Superior temporal gyrus (tissue), 1 donor: ENCODE measurements at regions not wholly inside any gene's neighbourhood (a gene's known extent, or its start where the extent isn't known, plus 50 kb on each side); places are given as distances from the start of the nearest gene placed in this dataset.
"Not testable (repeated sequence)": the region's sequence is repeated elsewhere in the genome, so short reads cannot be mapped to it uniquely, and the experiment has no call there.

Source experiments
- DNase-seq: peaks from one replicate; pipeline ENCODE4 v3.0.0-alpha.2; 2016; ENCODE audit errors: extremely low spot score

GRCh38 chr5:153367466-153367865 is 123.0 kb upstream of the GRIA1 start:
- DNase-seq: no peak

DNA sequence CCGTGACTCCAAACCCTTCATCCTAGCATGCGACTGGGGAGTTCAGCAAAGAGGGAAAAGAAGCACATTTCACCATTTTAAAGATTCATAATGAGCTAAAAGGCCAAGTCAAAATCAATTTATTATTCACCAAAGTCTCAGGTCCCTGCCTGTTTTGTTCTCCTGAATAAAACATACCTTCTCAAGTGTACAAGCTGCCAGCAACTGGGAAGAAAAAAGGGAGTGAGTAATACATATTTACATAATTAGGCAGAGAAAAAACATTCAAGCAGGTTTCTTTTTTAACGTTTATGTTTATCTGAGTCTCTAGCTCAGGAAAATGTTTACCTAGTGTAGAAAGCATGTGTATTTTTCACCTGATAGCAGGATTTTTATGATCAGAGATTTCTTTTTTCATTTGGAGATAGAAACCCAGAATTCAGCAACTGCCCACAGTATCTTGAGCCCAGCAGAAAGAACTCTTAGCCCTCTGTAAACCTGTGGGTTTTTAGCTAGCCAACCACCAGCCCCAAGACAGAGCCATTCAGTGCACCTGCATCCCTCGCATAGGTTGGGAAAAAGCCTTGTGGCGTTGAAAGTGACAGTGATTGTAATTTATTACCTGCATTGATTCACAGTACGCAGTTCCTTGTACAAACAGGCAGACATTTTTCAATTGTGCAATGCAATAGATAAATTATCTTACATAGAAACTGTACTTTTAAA is 117.9 kb upstream of the GRIA1 start:
- DNase-seq: no peak

DNA sequence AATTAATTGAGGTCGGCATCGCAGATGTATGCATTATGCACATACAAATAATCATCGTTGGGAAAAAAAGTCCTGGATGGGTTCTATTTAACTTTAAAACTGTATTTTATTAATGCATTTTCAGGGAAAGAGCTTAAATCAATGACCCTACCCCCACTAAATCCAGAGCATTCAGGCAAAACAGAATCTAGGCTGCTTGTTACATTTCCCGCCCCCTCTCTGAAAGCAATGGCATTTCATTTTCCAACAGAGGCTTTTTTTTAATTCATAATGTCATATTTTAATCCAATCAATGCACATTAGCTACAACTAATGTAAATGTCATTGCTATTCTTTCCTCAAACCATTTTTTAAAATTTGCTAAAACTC is 117.4 kb upstream of the GRIA1 start:
- no peak for DNase-seq

GRCh38 chr5:153381630-153382029 is 108.8 kb upstream of the GRIA1 start:
- not testable (repeated sequence) for DNase-seq

DNA sequence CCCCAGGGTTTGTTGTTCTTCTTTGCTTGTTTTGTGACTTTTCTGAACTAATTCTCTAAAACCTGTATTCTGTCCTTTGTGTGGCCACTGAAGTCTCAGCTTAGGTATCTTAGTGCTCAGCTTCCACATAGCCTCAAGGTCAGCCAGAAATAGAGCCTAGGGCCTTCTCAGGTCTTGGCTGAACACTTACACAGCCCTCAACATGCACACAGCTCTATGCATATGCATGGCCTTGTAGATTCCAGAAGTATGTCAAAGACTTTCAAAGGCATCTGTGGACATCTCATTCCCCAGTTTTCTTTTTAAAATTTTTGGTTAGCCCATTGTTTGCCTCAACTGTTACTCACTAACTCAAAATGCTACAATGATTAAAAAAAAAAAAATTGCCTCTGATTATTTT is 99.9 kb upstream of the GRIA1 start:
- no peak for DNase-seq

DNA sequence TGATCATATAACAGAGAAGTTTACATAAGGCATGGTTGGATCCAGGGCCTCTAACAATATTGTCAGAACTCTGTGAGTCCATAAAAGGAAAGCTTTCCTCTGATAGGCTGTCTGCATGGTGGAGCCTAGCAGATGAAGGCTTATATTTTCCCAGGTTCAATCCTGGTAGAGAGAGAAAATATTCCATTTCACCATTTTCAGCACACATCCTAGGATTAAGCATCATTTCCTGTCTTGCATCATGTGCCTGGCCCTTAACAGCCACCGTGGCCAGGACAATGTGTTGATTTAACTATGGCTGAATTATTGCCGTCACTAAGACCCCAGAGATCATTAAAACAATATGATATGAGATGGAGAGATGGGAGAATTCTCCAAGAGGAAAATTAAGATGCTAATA is 90.9 kb upstream of the GRIA1 start:
- no peak for DNase-seq

- no peak for DNase-seq
These were observed 89.5 kb upstream of the GRIA1 start for GRCh38 chr5:153400931-153401330.

- no peak for DNase-seq
These were observed 87.9 kb upstream of the GRIA1 start for GRCh38 chr5:153402550-153402949.

- DNase-seq: no peak
These were observed 87.0 kb upstream of the GRIA1 start for GRCh38 chr5:153403470-153403869.

DNA sequence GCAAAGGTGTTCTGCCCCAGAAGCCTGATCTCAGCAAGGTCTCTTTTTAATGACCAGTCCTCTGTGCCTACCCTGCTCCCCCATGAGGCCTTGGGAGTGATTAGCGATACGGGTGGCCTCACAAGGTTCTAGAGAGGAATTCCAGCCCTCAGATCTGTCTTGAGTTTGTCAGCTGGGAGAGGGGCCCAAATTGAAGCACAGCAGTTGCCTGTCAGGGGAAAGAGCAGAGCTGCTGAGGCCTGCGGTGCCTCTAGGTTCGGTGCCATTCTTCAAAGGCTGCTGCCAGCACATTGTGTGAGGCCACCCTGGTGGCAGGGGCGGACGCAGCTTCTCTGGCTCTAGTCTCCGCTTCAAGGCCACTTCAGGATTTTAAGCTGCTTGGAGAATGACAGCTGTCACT is 85.7 kb upstream of the GRIA1 start:
- DNase-seq: no peak

- DNase-seq: no peak
These were observed 68.8 kb upstream of the GRIA1 start for GRCh38 chr5:153421676-153422075.

DNA sequence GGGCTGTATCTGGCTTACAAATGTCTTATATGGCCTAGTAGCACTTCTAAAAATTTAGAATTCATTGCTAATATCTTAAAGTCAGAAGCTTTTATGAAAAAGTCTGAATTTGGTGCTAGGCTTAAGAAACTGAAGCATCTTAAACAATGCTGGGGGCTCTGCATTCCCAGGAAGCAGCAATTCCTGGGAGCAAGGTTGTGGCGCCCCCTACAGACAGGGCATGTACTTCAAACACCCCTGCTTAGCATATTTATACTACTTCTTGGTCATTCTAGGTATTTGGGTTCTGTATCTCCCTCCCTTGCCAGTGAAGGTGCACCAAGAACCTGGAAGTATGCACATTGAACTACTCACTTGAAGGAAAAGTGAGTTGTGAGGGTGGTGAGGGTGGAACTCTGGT is 64.6 kb upstream of the GRIA1 start:
- DNase-seq: no peak

DNA sequence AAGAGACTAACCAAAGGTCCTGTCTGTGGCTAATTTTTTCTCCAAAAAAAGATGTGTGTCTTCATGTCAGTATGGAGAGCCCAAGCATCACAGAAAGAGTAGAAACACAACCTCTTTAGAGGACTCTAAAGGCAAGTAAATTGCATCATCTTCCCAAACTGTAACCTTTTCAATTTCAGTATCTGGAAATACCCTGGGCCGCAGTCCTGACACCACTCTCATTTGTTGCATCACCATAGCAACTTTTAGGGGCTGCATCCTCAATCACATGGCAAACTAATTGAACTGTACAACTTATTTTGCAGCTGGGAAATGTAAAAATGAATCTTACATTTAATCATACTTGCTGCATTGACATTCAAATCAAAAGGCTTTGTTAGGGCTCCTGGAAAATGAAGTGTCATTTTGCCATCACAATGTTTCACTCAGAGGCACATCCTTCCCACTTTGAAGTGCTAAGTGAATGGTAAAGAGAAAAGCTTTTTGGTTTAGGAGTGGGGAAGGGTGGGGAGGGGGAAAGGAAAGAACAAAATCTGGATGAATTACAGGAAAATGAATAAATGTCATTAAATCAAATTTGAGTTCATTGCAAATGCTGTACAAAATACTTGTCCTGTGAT is 60.6 kb upstream of the GRIA1 start:
- no peak for DNase-seq

- no peak for DNase-seq
These were observed 57.9 kb upstream of the GRIA1 start for GRCh38 chr5:153432583-153432982.

DNA sequence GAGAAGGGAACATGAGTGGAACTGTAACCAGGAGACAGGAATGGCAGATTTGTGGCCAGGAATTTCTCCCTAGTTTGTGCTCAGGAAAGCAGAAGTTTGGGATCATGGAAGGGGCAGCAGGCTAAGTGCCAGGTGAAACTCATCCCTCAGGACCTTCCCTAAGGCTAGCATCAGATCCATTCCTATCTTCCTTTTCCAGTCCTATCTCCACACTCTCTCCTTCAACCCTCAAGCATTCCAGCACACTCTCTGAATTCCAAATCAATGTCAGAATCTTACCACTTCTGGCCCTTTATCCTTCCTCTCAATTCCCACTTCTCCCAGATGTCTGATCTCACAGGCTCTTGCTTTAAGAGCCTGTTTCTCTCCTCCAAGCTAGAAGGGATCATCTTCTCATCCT is 53.2 kb upstream of the GRIA1 start:
- no peak for DNase-seq

GRCh38 chr5:153439130-153439529 is 51.3 kb upstream of the GRIA1 start:
- no peak for DNase-seq
